Astrocyte of the spinal cord (primary cell): ENCODE measurements at regions not wholly inside any gene's neighbourhood (a gene's known extent, or its start where the extent isn't known, plus 50 kb on each side); places are given as distances from the start of the nearest gene placed in this dataset.

Experiments used
- DNase-seq: peaks from one replicate; pipeline ENCODE4 v3.0.0; 2011; ENCODE audit warnings: low read depth, low spot score
- H3K4me3 ChIP-seq: 2 replicates; pipeline ENCODE4 v1.5.1; 2011; ENCODE audit warnings: low read depth, mild to moderate bottlenecking, low read length, moderate library complexity
- in situ Hi-C: cut with HindIII; loops from 2 replicates; pipeline ENCODE4 v1.10.0; 2017; ENCODE audit warnings: low sequenced_read_pairs
- TF ChIP-seq, protein P1 (sequence below): IDR thresholded peaks from 2 replicates; pipeline ENCODE4 v1.5.1; 2012; ENCODE audit warnings: low read depth, mild to moderate bottlenecking, low read length, inconsistent platforms

DNA sequence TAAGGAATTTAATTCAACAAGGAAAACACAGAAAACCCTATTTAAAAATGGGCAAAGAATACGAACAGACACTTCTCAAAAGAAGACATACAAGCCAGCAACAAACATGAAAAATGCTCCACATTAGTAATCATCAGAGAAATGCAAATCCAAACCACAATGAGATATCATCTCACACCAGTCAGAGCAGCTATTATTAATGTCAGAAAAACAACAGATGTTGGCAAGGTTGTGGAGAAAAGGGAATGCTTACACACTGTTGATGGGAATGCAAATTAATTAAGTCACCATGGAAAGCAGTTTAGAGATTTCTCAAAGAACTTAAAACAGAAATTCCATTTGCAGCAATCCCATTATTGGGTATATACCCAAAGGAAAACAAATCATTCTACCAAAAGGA lies 55.2 kb downstream of the GCC1 start:
- TF ChIP-seq, protein P1, sequence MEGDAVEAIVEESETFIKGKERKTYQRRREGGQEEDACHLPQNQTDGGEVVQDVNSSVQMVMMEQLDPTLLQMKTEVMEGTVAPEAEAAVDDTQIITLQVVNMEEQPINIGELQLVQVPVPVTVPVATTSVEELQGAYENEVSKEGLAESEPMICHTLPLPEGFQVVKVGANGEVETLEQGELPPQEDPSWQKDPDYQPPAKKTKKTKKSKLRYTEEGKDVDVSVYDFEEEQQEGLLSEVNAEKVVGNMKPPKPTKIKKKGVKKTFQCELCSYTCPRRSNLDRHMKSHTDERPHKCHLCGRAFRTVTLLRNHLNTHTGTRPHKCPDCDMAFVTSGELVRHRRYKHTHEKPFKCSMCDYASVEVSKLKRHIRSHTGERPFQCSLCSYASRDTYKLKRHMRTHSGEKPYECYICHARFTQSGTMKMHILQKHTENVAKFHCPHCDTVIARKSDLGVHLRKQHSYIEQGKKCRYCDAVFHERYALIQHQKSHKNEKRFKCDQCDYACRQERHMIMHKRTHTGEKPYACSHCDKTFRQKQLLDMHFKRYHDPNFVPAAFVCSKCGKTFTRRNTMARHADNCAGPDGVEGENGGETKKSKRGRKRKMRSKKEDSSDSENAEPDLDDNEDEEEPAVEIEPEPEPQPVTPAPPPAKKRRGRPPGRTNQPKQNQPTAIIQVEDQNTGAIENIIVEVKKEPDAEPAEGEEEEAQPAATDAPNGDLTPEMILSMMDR = no peak
- no peak for DNase-seq
- in situ Hi-C loops = no loop called here

GRCh38 chr7:127527561-127527960 lies 57.8 kb downstream of the GCC1 start:
- H3K4me3 ChIP-seq = no peak overlapping the region
- TF ChIP-seq, protein P1 = no peak
- in situ Hi-C loops = no loop called here
- DNase-seq = no peak

More for the DNA sequence above, 55.2 kb downstream of the GCC1 start:
- H3K4me3 ChIP-seq = no peak overlapping the region

DNA sequence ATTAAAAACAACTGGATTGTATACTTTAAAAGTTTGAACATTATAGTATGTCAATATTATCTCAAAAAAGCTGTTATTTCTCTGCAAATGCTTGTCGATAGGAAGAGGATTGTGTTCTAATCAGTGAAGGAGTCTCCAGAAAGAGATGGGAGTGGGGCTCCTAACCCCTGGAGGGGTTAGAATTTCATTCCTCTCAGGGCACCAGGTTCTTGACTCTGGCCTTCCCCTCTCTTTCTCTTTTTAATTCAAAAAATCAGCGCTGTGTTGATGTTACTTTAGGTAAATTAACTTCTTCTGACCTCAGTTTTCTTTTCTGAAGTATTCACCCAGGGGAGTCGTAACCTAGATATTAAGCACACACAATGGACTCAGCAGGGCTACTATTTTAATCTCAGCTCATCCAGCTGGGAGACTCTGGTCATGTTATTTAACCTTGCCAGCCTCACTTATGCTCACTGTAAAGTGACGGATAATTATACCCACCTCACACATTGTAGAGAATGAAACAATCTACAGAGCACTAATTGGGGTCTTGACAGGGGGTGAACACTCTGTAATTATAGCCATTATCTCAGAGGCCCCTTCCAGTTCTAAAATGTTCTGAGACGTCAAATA lies 59.4 kb downstream of the GCC1 start:
- DNase-seq = no peak
- TF ChIP-seq, protein P1 = no peak
- in situ Hi-C loops = no loop called here
- no peak overlapping the region for H3K4me3 ChIP-seq

- TF ChIP-seq, protein P1 = no peak
- in situ Hi-C loops = no loop called here
- DNase-seq = no peak
- no peak overlapping the region for H3K4me3 ChIP-seq
Observed at GRCh38 chr7:127516320-127516719, 69.1 kb downstream of the GCC1 start.

DNA sequence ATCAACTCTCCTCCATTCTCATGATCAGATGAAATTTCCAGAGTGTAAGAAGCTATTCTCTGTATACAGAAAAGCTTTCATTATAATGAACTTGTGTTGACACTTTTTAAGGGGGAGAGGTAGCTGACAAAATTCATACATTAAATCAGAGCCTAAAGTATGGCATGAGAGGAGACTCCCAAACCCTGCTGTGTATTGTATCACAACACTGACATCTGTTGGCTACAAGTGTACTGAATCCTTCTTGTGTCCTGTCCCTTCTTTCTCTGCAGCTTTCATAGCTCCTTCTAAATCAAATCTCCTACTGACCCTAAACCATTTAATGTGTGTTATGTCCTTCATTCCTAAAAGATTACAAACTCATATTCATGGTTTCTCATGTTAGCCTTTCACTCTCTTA lies 70.9 kb downstream of the GCC1 start:
- DNase-seq = peak; percentile 28
- in situ Hi-C loops = no loop called here
- TF ChIP-seq, protein P1 = peak; percentile 40
- no peak overlapping the region for H3K4me3 ChIP-seq

- no peak overlapping the region for H3K4me3 ChIP-seq
- in situ Hi-C loops = no loop called here
- TF ChIP-seq, protein P1 = no peak
- no peak for DNase-seq
Observed at GRCh38 chr7:127513311-127513710, 72.1 kb downstream of the GCC1 start.

DNA sequence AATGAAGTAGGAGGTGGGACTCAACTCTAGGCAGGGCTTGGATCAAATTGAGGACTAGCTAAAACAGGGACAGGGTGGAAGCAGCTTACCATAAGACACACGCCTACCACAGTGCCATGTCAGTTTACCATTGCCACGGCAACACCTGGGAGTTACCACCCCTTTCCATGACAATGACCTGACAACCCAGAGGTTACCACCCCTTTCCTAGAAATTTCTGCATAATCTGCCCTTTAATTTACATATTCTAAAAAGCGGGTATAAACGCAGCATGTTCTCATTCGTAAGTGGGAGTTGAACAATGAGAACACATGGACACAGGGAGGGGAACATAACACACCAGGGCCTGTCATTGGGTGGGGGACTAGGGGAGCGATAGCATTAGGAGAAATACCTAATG lies 72.7 kb downstream of the GCC1 start:
- H3K4me3 ChIP-seq = no peak overlapping the region
- in situ Hi-C loops = no loop called here
- no peak for DNase-seq
- TF ChIP-seq, protein P1 = no peak
